Astrocyte (in vitro differentiated cells and primary cell): ENCODE measurements at regions not wholly inside any gene's neighbourhood (a gene's known extent, or its start where the extent isn't known, plus 50 kb on each side); places are given as distances from the start of the nearest gene placed in this dataset.

ENCODE experiments used
- CTCF ChIP-seq: IDR thresholded peaks from 2 replicates; pipeline ENCODE4 v1.5.1; 2011; ENCODE audit warnings: low read depth, mild to moderate bottlenecking, inconsistent platforms, low read length, moderate library complexity; ENCODE audit not compliant: insufficient read depth
- EZH2 ChIP-seq: IDR thresholded peaks from 2 replicates; pipeline ENCODE4 v1.6.1; 2012; ENCODE audit warnings: mild to moderate bottlenecking, low read length, inconsistent platforms; ENCODE audit not compliant: insufficient read depth

- TF ChIP-seq CTCF (no peak), EZH2 (no peak)
Observed at GRCh38 chr5:168167338-168167737, 124.1 kb upstream of the WWC1 start.
